ENCODE measurements at regions not wholly inside any gene's neighbourhood (a gene's known extent, or its start where the extent isn't known, plus 50 kb on each side); places are given as distances from the start of the nearest gene placed in this dataset.

GRCh38 chr6:40755046-40755681 is 168.0 kb upstream of the LRFN2 start:
- TF ChIP-seq MXI1 (IDR thresholded peaks at IDR 0.05; ENCODE audit: low read depth, low read length) (no peak), TAF7 (tag; IDR thresholded peaks at IDR 0.05) (no peak), ARID4B (CRISPR knock-in tag; IDR thresholded peaks at IDR 0.05) (no peak), ZNF146 (CRISPR knock-in tag; IDR thresholded peaks at IDR 0.05; ENCODE audit: unreplicated experiment) (no peak), CEBPB (tag; IDR thresholded peaks at IDR 0.05) (no peak), YY1 (IDR thresholded peaks at IDR 0.05; ENCODE audit: borderline replicate concordance in 1 of 3, control insufficient read depth in 1 of 3, extremely low read depth in 1 of 3, insufficient read depth in 3 of 3, insufficient read length in 1 of 3, insufficient replicate concordance in 2 of 3, low read depth in 1 of 3, low read length in 2 of 3) (no peak), ZNF512 (tag; IDR thresholded peaks at IDR 0.05) (no peak)
